H1 (cell line): ENCODE measurements at regions not wholly inside any gene's neighbourhood (a gene's known extent, or its start where the extent isn't known, plus 50 kb on each side); places are given as distances from the start of the nearest gene placed in this dataset.

Source experiments
- CTCF ChIA-PET: fragments of 300-600 bp; sonication (Branson Sonifier 250); formaldehyde crosslinking; loops from one replicate; lab custom pipeline; 2021; ENCODE audit not compliant: partially characterized antibody; lab: Charles Lee
- POLR2A ChIA-PET: fragments of 300-600 bp; sonication (Branson Sonifier 250); formaldehyde crosslinking; loops from one replicate; lab custom pipeline; 2021; ENCODE audit warnings: inconsistent platforms; ENCODE audit not compliant: partially characterized antibody; lab: Charles Lee
- DNase-seq, 2 experiments: peaks; one replicate each; pipeline versions ENCODE4 v3.0.0 to v3.0.0-alpha.2; 2010 to 2022; ENCODE audit warnings: low spot score in 2 of 2, low read depth in 1 of 2, mixed read lengths in 1 of 2
- FAIRE-seq: peaks from 2 replicates; lab custom pipeline; 2011; peaks lifted over from hg19 to GRCh38; lab: Jason Lieb, UNC
- H2AFZ ChIP-seq: 2 replicates; pipeline ENCODE4 v1.8.1; 2012; ENCODE audit warnings: low read length, inconsistent platforms
- H2AK5ac ChIP-seq: 2 replicates; pipeline ENCODE4 v1.6.1; 2013; ENCODE audit warnings: low read depth, low read length
- H2BK120ac ChIP-seq: replicated peaks from 2 replicates; pipeline ENCODE3; 2013; ENCODE audit warnings: low read depth, low read length, inconsistent platforms
- H2BK12ac ChIP-seq: 2 replicates; pipeline ENCODE4 v1.6.1; 2013; ENCODE audit warnings: low read depth, low read length
- H2BK15ac ChIP-seq: 2 replicates; pipeline ENCODE4 v1.6.1; 2013; ENCODE audit warnings: low read length
- H2BK20ac ChIP-seq: 2 replicates; pipeline ENCODE4 v1.6.1; 2013; ENCODE audit warnings: low read length
- H2BK5ac ChIP-seq: 2 replicates; pipeline ENCODE4 v1.6.1; 2013; ENCODE audit warnings: low read depth, low read length
- H3K14ac ChIP-seq: 2 replicates; pipeline ENCODE4 v1.6.1; 2013; ENCODE audit warnings: inconsistent platforms; ENCODE audit not compliant: insufficient read length
- H3K18ac ChIP-seq: 2 replicates; pipeline ENCODE4 v1.6.1; 2013; ENCODE audit warnings: low read length; ENCODE audit errors: extremely low read depth
- H3K23ac ChIP-seq: 2 replicates; pipeline ENCODE4 v1.6.1; 2013; ENCODE audit warnings: inconsistent platforms; ENCODE audit not compliant: insufficient read length
- H3K23me2 ChIP-seq: 2 replicates; pipeline ENCODE4 v1.6.1; 2013; ENCODE audit warnings: low read depth, low read length
- H3K27ac ChIP-seq: 2 replicates; pipeline ENCODE4 v1.6.1; 2011; ENCODE audit warnings: low read depth, low read length, inconsistent platforms
- H3K27me3 ChIP-seq, 4 experiments: replicated peaks in 1 of 4; 1 replicate in 1 of 4; 2 replicates in 3 of 4; pipeline versions ENCODE4 v1.6.1 to v1.8.1; 2011 to 2013; ENCODE audit warnings: low read length in 3 of 4, mild to moderate bottlenecking in 3 of 4, inconsistent platforms in 2 of 4, mixed read lengths in 2 of 4, moderate library complexity in 1 of 4; ENCODE audit not compliant: control insufficient read depth in 3 of 4, insufficient read depth in 3 of 4; ENCODE audit errors: extremely low read depth in 1 of 4
- H3K36me3 ChIP-seq, 4 experiments: 2 replicates each; pipeline versions ENCODE4 v1.6.1 to v1.8.1; 2011 to 2013; ENCODE audit warnings: mild to moderate bottlenecking in 4 of 4, low read length in 3 of 4, moderate library complexity in 2 of 4, control low read depth in 1 of 4, inconsistent platforms in 1 of 4; ENCODE audit not compliant: insufficient read depth in 4 of 4, control insufficient read depth in 2 of 4
- H3K4ac ChIP-seq: replicated peaks from 2 replicates; pipeline ENCODE3; 2013; ENCODE audit warnings: low read length, low read depth, mixed read lengths, inconsistent platforms; ENCODE audit not compliant: insufficient read length
- H3K4me1 ChIP-seq, 4 experiments: replicated peaks in 1 of 4; 1 replicate in 1 of 4; 2 replicates in 3 of 4; pipeline versions ENCODE4 v1.6.1 to v1.8.1; 2011 to 2013; ENCODE audit warnings: low read length in 3 of 4, inconsistent platforms in 2 of 4, mixed read lengths in 1 of 4; ENCODE audit not compliant: insufficient read depth in 4 of 4, control insufficient read depth in 3 of 4
- H3K4me2 ChIP-seq, 2 experiments: 2 replicates each; pipeline versions ENCODE4 v1.6.1 to v1.8.1; 2011 to 2013; ENCODE audit warnings: low read depth in 2 of 2, low read length in 2 of 2, control low read depth in 1 of 2, inconsistent platforms in 1 of 2, mild to moderate bottlenecking in 1 of 2; ENCODE audit not compliant: insufficient read depth in 1 of 2
- H3K4me3 ChIP-seq, 4 experiments: fragments of 200-600, 300-600 bp in 1 of 4; sonication (generic), shearing (Covaris generic), sonication (Bioruptor Twin) in 1 of 4; 2 replicates each; pipeline versions ENCODE4 v1.5.1 to v1.8.1; 2011 to 2016; ENCODE audit warnings: low read length in 4 of 4, low read depth in 3 of 4, control low read depth in 2 of 4, inconsistent platforms in 2 of 4, mild to moderate bottlenecking in 2 of 4, mixed read lengths in 1 of 4, moderate library complexity in 1 of 4; ENCODE audit not compliant: insufficient read depth in 2 of 4; ENCODE audit errors: extremely low read depth in 1 of 4
- H3K56ac ChIP-seq: replicated peaks from 2 replicates; pipeline ENCODE3; 2013; ENCODE audit warnings: low read depth, mild to moderate bottlenecking, mixed read lengths, low read length, inconsistent platforms; ENCODE audit not compliant: insufficient read length
- H3K79me1 ChIP-seq: 2 replicates; pipeline ENCODE4 v1.6.1; 2013; ENCODE audit warnings: low read depth, low read length, control low read depth
- H3K79me2 ChIP-seq, 2 experiments: 2 replicates each; pipeline versions ENCODE4 v1.6.1 to v1.8.1; 2012 to 2013; ENCODE audit warnings: low read length in 2 of 2, mild to moderate bottlenecking in 2 of 2, inconsistent platforms in 1 of 2; ENCODE audit not compliant: insufficient read depth in 2 of 2, control insufficient read depth in 1 of 2
- H3K9ac ChIP-seq, 4 experiments: replicated peaks in 1 of 4; 1 replicate in 1 of 4; 2 replicates in 3 of 4; pipeline versions ENCODE4 v1.6.1 to v1.8.1; 2011 to 2013; ENCODE audit warnings: low read depth in 3 of 4, low read length in 3 of 4, control low read depth in 2 of 4, mild to moderate bottlenecking in 2 of 4, moderate library complexity in 2 of 4, inconsistent platforms in 1 of 4; ENCODE audit errors: extremely low read depth in 1 of 4
- H3K9me3 ChIP-seq, 2 experiments: 2 replicates each; pipeline versions ENCODE4 v1.6.1 to v1.8.1; 2012 to 2013; ENCODE audit warnings: mild to moderate bottlenecking in 2 of 2, moderate library complexity in 2 of 2, control low read depth in 1 of 2, inconsistent platforms in 1 of 2, low read depth in 1 of 2, low read length in 1 of 2, mixed read lengths in 1 of 2; ENCODE audit not compliant: insufficient read depth in 2 of 2
- H4K20me1 ChIP-seq, 2 experiments: replicated peaks in 1 of 2; 2 replicates each; pipeline versions ENCODE3 to v1.8.1; 2011 to 2013; ENCODE audit warnings: inconsistent platforms in 2 of 2, low read length in 2 of 2, mild to moderate bottlenecking in 1 of 2; ENCODE audit not compliant: insufficient read depth in 2 of 2, control insufficient read depth in 1 of 2
- H4K5ac ChIP-seq: 2 replicates; pipeline ENCODE4 v1.6.1; 2013; ENCODE audit warnings: low read length, low read depth, mixed read lengths, inconsistent platforms; ENCODE audit not compliant: insufficient read length
- H4K8ac ChIP-seq: 2 replicates; pipeline ENCODE4 v1.8.0; 2013; ENCODE audit warnings: mild to moderate bottlenecking, moderate library complexity, low read length, inconsistent platforms; ENCODE audit not compliant: insufficient read depth; ENCODE audit errors: extremely low read depth
- H4K91ac ChIP-seq: replicated peaks from 2 replicates; pipeline ENCODE3; 2013; ENCODE audit warnings: low read length, mixed read lengths, inconsistent platforms; ENCODE audit not compliant: insufficient read length
- BACH1 ChIP-seq: IDR thresholded peaks from 2 replicates; pipeline ENCODE4 v1.6.1; 2012; ENCODE audit warnings: low read length, improper control_type of control experiment
- CBX5 ChIP-seq: fragments of 300-800, 300-1000 bp; sonication (generic); IDR thresholded peaks from 2 replicates; pipeline ENCODE4 v1.7.1; 2016; ENCODE audit warnings: antibody characterized with exemption, low read length, low read depth
- CHD1 ChIP-seq: IDR thresholded peaks from 2 replicates; pipeline ENCODE4 v1.6.1; 2012; ENCODE audit warnings: low read depth, low read length, improper control_type of control experiment
- CHD2 ChIP-seq: IDR thresholded peaks from 2 replicates; pipeline ENCODE4 v1.6.1; 2012; ENCODE audit warnings: low read length, improper control_type of control experiment
- CREB1 ChIP-seq: IDR thresholded peaks from 2 replicates; pipeline ENCODE4 v1.6.1; 2012; ENCODE audit warnings: inconsistent platforms
- E2F6 ChIP-seq: IDR thresholded peaks from 2 replicates; pipeline ENCODE4 v1.6.1; 2012; ENCODE audit warnings: inconsistent platforms
- EP300 ChIP-seq, 2 experiments: IDR thresholded peaks; 1 replicate in 1 of 2; 2 replicates in 1 of 2; pipeline ENCODE4 v1.6.1; 2011 to 2012; ENCODE audit warnings: low read depth in 2 of 2, low read length in 2 of 2, mild to moderate bottlenecking in 2 of 2, borderline replicate concordance in 1 of 2, inconsistent platforms in 1 of 2, moderate library complexity in 1 of 2
- GTF2F1 ChIP-seq: IDR thresholded peaks from 2 replicates; pipeline ENCODE4 v1.6.1; 2012; ENCODE audit warnings: low read depth, low read length, improper control_type of control experiment, borderline replicate concordance
- HDAC6 ChIP-seq: IDR thresholded peaks from one replicate; pipeline ENCODE4 v1.7.1; 2012; ENCODE audit warnings: low read depth, mild to moderate bottlenecking, inconsistent platforms, low read length, moderate library complexity
- JUND ChIP-seq: IDR thresholded peaks from 2 replicates; pipeline ENCODE4 v1.6.1; 2011; ENCODE audit warnings: mild to moderate bottlenecking, improper control_type of control experiment, low read length
- NANOG ChIP-seq: IDR thresholded peaks from 2 replicates; pipeline ENCODE4 v1.6.1; 2011; ENCODE audit warnings: low read length, low read depth, mild to moderate bottlenecking, inconsistent platforms; ENCODE audit not compliant: insufficient read depth, poor library complexity, severe bottlenecking
- PHF8 ChIP-seq: fragments of 200-600 bp; sonication (generic); conservative IDR thresholded peaks from 2 replicates; pipeline ENCODE4 v1.7.1; 2012; ENCODE audit warnings: low read depth, mild to moderate bottlenecking, inconsistent platforms, low read length, moderate library complexity
- RBBP5 ChIP-seq: IDR thresholded peaks from 2 replicates; pipeline ENCODE4 v1.7.1; 2012; ENCODE audit warnings: low read depth, mild to moderate bottlenecking, inconsistent platforms, low read length, moderate library complexity, borderline replicate concordance
- SAP30 ChIP-seq: fragments of 300-600 bp; sonication (generic); IDR thresholded peaks from 2 replicates; pipeline ENCODE4 v1.7.1; 2012; ENCODE audit warnings: low read length, moderate library complexity, mild to moderate bottlenecking, inconsistent platforms; ENCODE audit not compliant: insufficient read depth, insufficient replicate concordance
- SP2 ChIP-seq: IDR thresholded peaks from 2 replicates; pipeline ENCODE4 v1.6.1; 2012; ENCODE audit warnings: mild to moderate bottlenecking, low read length, inconsistent platforms
- WGBS, 2 experiments: shearing (Covaris generic) in 1 of 2; methylation state at CpG; one replicate each; pipeline versions ENCODE4 v1.1.6 to v1.1.7; 2013 to 2015; ENCODE audit warnings: low lambda C conversion rate in 2 of 2, mixed read lengths in 2 of 2, inconsistent platforms in 1 of 2, low coverage in 1 of 2, missing lambda C conversion rate in 1 of 2; ENCODE audit not compliant: insufficient replicate concordance in 2 of 2, insufficient coverage in 1 of 2, insufficient read length in 1 of 2; ENCODE audit errors: extremely low coverage in 1 of 2, missing lambda C conversion rate in 1 of 2; 5-methylcytosine and 5-hydroxymethylcytosine counted together

GRCh38 chr10:121205625-121206024 is 354.5 kb downstream of the WDR11 start:
- no peak overlapping the region for H4K5ac ChIP-seq
- no peaks in the 10 kb centered on the region for H3K4me1 ChIP-seq
- no peak overlapping the region for H3K18ac ChIP-seq
- 95% methylated on average over 2 of the region's 2 CpGs; no CpG with 5 or more reads in 1 of the 2 experiments for WGBS, 2 experiments
- no peaks in the 10 kb centered on the region for H4K20me1 ChIP-seq
- no peak overlapping the region for H3K56ac ChIP-seq
- no peak overlapping the region for H2BK120ac ChIP-seq
- no peak overlapping the region for H4K8ac ChIP-seq
- ChIA-PET POLR2A (no interaction called here), CTCF (interaction anchor here (1.0 to 1.5 kb wide), 4 partner anchors 8 to 457 kb away, joined by 3 to 4 read pairs (median 3); no protein-coding TSS in a partner anchor)
- H3K27ac ChIP-seq, result no peak overlapping the region
- H3K14ac ChIP-seq, result no peak overlapping the region
- H3K4me3 ChIP-seq, result no peak overlapping the region
- FAIRE-seq (no peak), DNase-seq (no peak)
- H2BK20ac ChIP-seq, result no peak overlapping the region
- no peaks in the 10 kb centered on the region for H3K27me3 ChIP-seq
- no peak overlapping the region for H4K91ac ChIP-seq
- H3K23ac ChIP-seq, result no peak overlapping the region
- H2AFZ ChIP-seq, result no peak overlapping the region
- no peak overlapping the region for H3K4ac ChIP-seq
- H3K79me1 ChIP-seq, result no peaks in the 10 kb centered on the region
- H3K36me3 ChIP-seq, result no peaks in the 10 kb centered on the region
- no peak overlapping the region for H2BK15ac ChIP-seq
- H2BK12ac ChIP-seq, result no peak overlapping the region
- H2AK5ac ChIP-seq, result no peak overlapping the region
- H2BK5ac ChIP-seq, result no peak overlapping the region
- no peaks in the 10 kb centered on the region for H3K23me2 ChIP-seq
- no peaks in the 10 kb centered on the region for H3K9me3 ChIP-seq
- H3K9ac ChIP-seq, result no peak overlapping the region
- no peaks in the 10 kb centered on the region for H3K79me2 ChIP-seq
- H3K4me2 ChIP-seq, result no peak overlapping the region
- no peak for TF ChIP-seq RBBP5
- TF ChIP-seq CHD1, result no peak
- TF ChIP-seq CHD2, result no peak
- no peak for TF ChIP-seq EP300 (IDR thresholded peaks at IDR 0.05; ENCODE audit: borderline replicate concordance in 1 of 2, low read depth in 2 of 2, low read length in 2 of 2)
- no peak for TF ChIP-seq CBX5
- TF ChIP-seq SAP30, result no peak
- no peak for TF ChIP-seq HDAC6
- no peak for TF ChIP-seq NANOG
- TF ChIP-seq SP2, result no peak
- no peak for TF ChIP-seq JUND
- TF ChIP-seq GTF2F1, result no peak
- TF ChIP-seq E2F6, result no peak
- TF ChIP-seq PHF8, result no peak
- TF ChIP-seq CREB1, result no peak
- TF ChIP-seq BACH1, result no peak
